ENCODE measurements at regions not wholly inside any gene's neighbourhood (a gene's known extent, or its start where the extent isn't known, plus 50 kb on each side); places are given as distances from the start of the nearest gene placed in this dataset.
A peak's percentile ranks its signal among the peaks of the same experiment; 100 is the strongest.

DNA sequence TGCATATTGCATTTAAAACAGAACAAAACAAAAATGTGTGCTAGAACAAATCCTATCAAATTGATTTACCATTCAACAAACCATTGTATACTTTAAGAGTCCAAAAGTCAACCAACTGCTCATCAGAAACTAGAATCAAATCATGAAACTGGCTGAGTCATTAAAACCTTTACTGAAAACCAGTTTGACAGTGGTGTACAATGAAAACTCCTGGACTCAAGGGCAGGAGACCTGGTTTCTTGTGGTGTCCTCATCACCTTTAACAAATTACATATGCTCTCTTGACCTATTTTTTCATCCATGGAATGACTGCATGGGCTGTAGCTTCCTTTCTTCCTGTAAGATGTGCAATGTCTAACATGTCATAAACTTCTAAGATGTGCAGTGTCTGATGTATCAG, 315.3 kb upstream of the SLC30A5 start:
- peaks cover 3% of the 10 kb centered on the region for H3K9me3 Mint-ChIP-seq
- Histone ChIP-seq H3K27ac (no peak overlapping the region), H3K9me3 (ENCODE audit: low read depth) (no peaks in the 10 kb centered on the region), H3K9ac (no peak overlapping the region), H2AFZ (replicated peaks) (no peak overlapping the region), H3K27me3 (no peaks in the 10 kb centered on the region), H3K79me2 (ENCODE audit: low read depth) (no peaks in the 10 kb centered on the region), H3F3A (ENCODE audit: low read depth) (no peaks in the 10 kb centered on the region), H3K4me1 (no peaks in the 10 kb centered on the region), H4K20me1 (ENCODE audit: low read depth) (no peaks in the 10 kb centered on the region), H3K36me3 (no peaks in the 10 kb centered on the region), H3K4me2 (no peak overlapping the region), H3K4me3 (no peak overlapping the region)
- no peak overlapping the region for H3K4me3 Mint-ChIP-seq
- H3K27ac Mint-ChIP-seq, result peak overlapping the region; percentile 12
- H3K4me1 Mint-ChIP-seq, result peaks cover 4% of the 10 kb centered on the region
- H3K36me3 Mint-ChIP-seq, result peaks cover 3% of the 10 kb centered on the region
- peaks cover under 1% of the 10 kb centered on the region for H3K27me3 Mint-ChIP-seq (ENCODE audit: insufficient read depth, low read depth)
- DNase-seq (ENCODE audit: low spot score), result no peak
- TF ChIP-seq EZH2 (IDR thresholded peaks at IDR 0.05), result no peak
- TF ChIP-seq, protein P1, sequence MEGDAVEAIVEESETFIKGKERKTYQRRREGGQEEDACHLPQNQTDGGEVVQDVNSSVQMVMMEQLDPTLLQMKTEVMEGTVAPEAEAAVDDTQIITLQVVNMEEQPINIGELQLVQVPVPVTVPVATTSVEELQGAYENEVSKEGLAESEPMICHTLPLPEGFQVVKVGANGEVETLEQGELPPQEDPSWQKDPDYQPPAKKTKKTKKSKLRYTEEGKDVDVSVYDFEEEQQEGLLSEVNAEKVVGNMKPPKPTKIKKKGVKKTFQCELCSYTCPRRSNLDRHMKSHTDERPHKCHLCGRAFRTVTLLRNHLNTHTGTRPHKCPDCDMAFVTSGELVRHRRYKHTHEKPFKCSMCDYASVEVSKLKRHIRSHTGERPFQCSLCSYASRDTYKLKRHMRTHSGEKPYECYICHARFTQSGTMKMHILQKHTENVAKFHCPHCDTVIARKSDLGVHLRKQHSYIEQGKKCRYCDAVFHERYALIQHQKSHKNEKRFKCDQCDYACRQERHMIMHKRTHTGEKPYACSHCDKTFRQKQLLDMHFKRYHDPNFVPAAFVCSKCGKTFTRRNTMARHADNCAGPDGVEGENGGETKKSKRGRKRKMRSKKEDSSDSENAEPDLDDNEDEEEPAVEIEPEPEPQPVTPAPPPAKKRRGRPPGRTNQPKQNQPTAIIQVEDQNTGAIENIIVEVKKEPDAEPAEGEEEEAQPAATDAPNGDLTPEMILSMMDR (IDR thresholded peaks at IDR 0.05), result no peak
- no peak for TF ChIP-seq EZH2phosphoT487 (IDR thresholded peaks at IDR 0.05)

DNA sequence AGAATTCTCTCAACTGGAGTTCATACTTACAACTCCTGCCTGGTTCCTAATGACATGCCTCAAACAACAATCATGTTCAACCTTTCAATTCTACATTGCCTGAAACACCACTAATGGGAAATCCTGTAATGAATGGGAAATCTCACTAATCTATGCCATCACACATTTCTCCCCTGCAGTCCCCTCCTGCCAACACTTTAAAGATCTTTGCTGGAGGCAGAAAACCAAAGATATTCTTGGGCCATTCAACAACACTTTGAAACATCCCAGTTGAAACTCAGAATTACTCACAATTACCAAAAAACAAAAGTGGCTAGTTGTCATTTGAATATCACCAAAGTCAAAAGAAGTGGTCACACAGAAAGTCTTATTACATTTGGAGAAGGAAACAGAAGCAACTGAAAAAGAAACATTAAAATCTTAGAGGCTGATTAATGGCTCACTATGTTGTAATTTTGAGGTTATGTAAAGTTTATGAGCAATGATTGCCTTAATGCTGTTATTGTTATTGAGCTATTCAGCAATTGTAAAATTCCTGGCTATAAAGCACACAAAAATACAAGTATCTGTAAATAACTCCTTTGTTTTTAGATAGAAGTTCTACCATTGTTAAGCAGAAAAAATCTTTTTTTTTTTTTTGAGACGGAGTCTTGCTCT, 313.4 kb upstream of the SLC30A5 start:
- Mint-ChIP-seq H3K4me3 (no peak overlapping the region), H3K27me3 (ENCODE audit: insufficient read depth, low read depth) (peaks cover 3% of the 10 kb centered on the region), H3K27ac (no peak overlapping the region), H3K9me3 (peaks cover 2% of the 10 kb centered on the region), H3K36me3 (no peaks in the 10 kb centered on the region), H3K4me1 (peaks cover 4% of the 10 kb centered on the region)
- no peak for DNase-seq (ENCODE audit: low spot score)
- H3K27ac ChIP-seq, result no peak overlapping the region
- no peaks in the 10 kb centered on the region for H4K20me1 ChIP-seq (ENCODE audit: low read depth)
- TF ChIP-seq, protein P1 (IDR thresholded peaks at IDR 0.05), result no peak
- TF ChIP-seq EZH2phosphoT487 (IDR thresholded peaks at IDR 0.05) (no peak), EZH2 (IDR thresholded peaks at IDR 0.05) (no peak)
- H3K4me3 ChIP-seq, result no peak overlapping the region
- no peak overlapping the region for H2AFZ ChIP-seq (replicated peaks)
- no peak overlapping the region for H3K9ac ChIP-seq
- no peak overlapping the region for H3K4me2 ChIP-seq
- no peaks in the 10 kb centered on the region for H3F3A ChIP-seq (ENCODE audit: low read depth)
- H3K4me1 ChIP-seq, result no peaks in the 10 kb centered on the region
- H3K27me3 ChIP-seq, result no peaks in the 10 kb centered on the region
- no peaks in the 10 kb centered on the region for H3K36me3 ChIP-seq
- H3K9me3 ChIP-seq (ENCODE audit: low read depth), result no peaks in the 10 kb centered on the region
- H3K79me2 ChIP-seq (ENCODE audit: low read depth), result no peaks in the 10 kb centered on the region

DNA sequence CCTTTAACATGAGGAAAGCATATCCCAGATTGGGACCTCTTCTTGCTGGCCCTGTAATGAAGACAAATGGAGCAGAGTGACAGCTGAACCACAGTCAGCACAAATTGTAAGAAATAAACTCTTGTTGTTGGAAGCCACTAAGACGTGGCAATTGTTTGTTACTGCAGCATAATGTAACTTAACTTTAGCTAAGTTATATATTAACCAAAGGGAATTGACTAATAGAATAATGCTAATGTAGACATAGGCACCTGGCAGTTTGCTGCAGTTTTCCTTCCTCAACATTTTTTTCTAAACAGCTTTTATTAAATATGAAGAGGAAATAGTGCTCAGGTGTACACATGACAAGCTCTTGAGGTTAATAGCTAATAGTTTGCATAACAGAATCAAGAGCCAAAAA, 300.7 kb upstream of the SLC30A5 start:
- H3K9me3 Mint-ChIP-seq, result peaks cover 4% of the 10 kb centered on the region
- no peaks in the 10 kb centered on the region for H4K20me1 ChIP-seq (ENCODE audit: low read depth)

More for the DNA sequence above, 300.7 kb upstream of the SLC30A5 start:
- H2AFZ ChIP-seq (replicated peaks), result no peak overlapping the region
- H3K9ac ChIP-seq, result no peak overlapping the region
- H3K4me2 ChIP-seq, result no peak overlapping the region
- Mint-ChIP-seq H3K36me3 (no peaks in the 10 kb centered on the region), H3K4me1 (peaks cover 2% of the 10 kb centered on the region), H3K4me3 (no peak overlapping the region), H3K27me3 (ENCODE audit: insufficient read depth, low read depth) (peaks cover 4% of the 10 kb centered on the region), H3K27ac (no peak overlapping the region)
- no peaks in the 10 kb centered on the region for H3K36me3 ChIP-seq
- H3F3A ChIP-seq (ENCODE audit: low read depth), result no peaks in the 10 kb centered on the region
- no peaks in the 10 kb centered on the region for H3K4me1 ChIP-seq
- H3K27me3 ChIP-seq, result no peaks in the 10 kb centered on the region
- no peaks in the 10 kb centered on the region for H3K9me3 ChIP-seq (ENCODE audit: low read depth)
- no peak overlapping the region for H3K27ac ChIP-seq
- no peak for DNase-seq (ENCODE audit: low spot score)
- no peaks in the 10 kb centered on the region for H3K79me2 ChIP-seq (ENCODE audit: low read depth)
- TF ChIP-seq EZH2phosphoT487 (IDR thresholded peaks at IDR 0.05) (no peak), EZH2 (IDR thresholded peaks at IDR 0.05) (no peak)
- TF ChIP-seq, protein P1 (IDR thresholded peaks at IDR 0.05), result no peak
- H3K4me3 ChIP-seq, result no peak overlapping the region

All from neural progenitor cell (in vitro differentiated cells).